Colonic mucosa (tissue), 4 donors: ENCODE measurements at regions not wholly inside any gene's neighbourhood (a gene's known extent, or its start where the extent isn't known, plus 50 kb on each side); places are given as distances from the start of the nearest gene placed in this dataset.
"Not testable (repeated sequence)": the region's sequence is repeated elsewhere in the genome, so short reads cannot be mapped to it uniquely, and the experiment has no call there.

Experiments
- DNase-seq: peaks from one replicate; pipeline ENCODE4 v3.0.0-alpha.2; 2020
- H3K27ac ChIP-seq: fragments of 200-600 bp; one replicate; pipeline ENCODE4 v1.8.0; 2021
- H3K27me3 ChIP-seq: fragments of 200-600 bp; one replicate; pipeline ENCODE4 v1.8.0; 2021
- H3K36me3 ChIP-seq: fragments of 200-600 bp; one replicate; pipeline ENCODE4 v1.8.0; 2021
- H3K4me1 ChIP-seq: fragments of 200-600 bp; one replicate; pipeline ENCODE4 v1.8.0; 2021; ENCODE audit warnings: mild to moderate bottlenecking
- H3K4me3 ChIP-seq: fragments of 200-600 bp; one replicate; pipeline ENCODE4 v1.8.0; 2021
- H3K9ac ChIP-seq, 2 donors: one replicate each; pipeline ENCODE4 v1.7.0; 2013; ENCODE audit warnings: control low read depth in 2 of 2, low read depth in 2 of 2, low read length in 2 of 2
- H3K9me3 ChIP-seq: fragments of 200-600 bp; one replicate; pipeline ENCODE4 v1.8.0; 2021
- intact Hi-C: fragments of 100-400 bp; cut with DNase I; formaldehyde crosslinking; loops from one replicate; pipeline ENCODE4 v1.14.1; 2022
- TF ChIP-seq, protein P1 (sequence below): fragments of 200-600 bp; IDR thresholded peaks from one replicate; pipeline ENCODE4 v1.8.0; 2022; ENCODE audit warnings: antibody characterized with exemption, mild to moderate bottlenecking
- donor health status: healthy.
- donor health status: DM: no; HTN: no; CAD: no.
- donor health status: DM: no; HTN: no; CAD: no.

DNA sequence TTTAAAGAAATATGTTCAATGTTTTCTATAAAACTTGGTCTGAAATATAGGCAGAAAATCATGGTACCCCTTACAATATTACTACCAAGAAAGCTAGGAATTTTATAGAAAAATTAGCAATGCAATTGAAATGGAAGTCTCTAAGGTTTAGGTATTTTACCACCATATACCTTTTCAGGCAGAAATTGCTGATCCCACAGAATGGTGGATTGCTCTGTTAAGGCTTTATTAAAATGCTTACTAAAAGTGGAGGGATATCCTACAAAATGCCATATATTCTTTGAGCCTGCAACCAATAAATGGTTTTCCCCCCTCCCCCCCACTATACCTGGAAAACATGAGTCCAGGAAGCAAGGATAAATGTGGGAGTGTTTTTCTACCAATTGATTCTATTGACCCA is 718.1 kb upstream of the NOVA1 start:
- Histone ChIP-seq H3K4me1 (no peaks in the 10 kb centered on the region), H3K27me3 (no peaks in the 10 kb centered on the region), H3K36me3 (no peaks in the 10 kb centered on the region), H3K9ac (no peak overlapping the region), H3K9me3 (no peaks in the 10 kb centered on the region), H3K4me3 (no peak overlapping the region), H3K27ac (no peak overlapping the region)
- DNase-seq = no peak
- TF ChIP-seq, protein P1, sequence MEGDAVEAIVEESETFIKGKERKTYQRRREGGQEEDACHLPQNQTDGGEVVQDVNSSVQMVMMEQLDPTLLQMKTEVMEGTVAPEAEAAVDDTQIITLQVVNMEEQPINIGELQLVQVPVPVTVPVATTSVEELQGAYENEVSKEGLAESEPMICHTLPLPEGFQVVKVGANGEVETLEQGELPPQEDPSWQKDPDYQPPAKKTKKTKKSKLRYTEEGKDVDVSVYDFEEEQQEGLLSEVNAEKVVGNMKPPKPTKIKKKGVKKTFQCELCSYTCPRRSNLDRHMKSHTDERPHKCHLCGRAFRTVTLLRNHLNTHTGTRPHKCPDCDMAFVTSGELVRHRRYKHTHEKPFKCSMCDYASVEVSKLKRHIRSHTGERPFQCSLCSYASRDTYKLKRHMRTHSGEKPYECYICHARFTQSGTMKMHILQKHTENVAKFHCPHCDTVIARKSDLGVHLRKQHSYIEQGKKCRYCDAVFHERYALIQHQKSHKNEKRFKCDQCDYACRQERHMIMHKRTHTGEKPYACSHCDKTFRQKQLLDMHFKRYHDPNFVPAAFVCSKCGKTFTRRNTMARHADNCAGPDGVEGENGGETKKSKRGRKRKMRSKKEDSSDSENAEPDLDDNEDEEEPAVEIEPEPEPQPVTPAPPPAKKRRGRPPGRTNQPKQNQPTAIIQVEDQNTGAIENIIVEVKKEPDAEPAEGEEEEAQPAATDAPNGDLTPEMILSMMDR = no peak
- intact Hi-C loops = no loop called here

DNA sequence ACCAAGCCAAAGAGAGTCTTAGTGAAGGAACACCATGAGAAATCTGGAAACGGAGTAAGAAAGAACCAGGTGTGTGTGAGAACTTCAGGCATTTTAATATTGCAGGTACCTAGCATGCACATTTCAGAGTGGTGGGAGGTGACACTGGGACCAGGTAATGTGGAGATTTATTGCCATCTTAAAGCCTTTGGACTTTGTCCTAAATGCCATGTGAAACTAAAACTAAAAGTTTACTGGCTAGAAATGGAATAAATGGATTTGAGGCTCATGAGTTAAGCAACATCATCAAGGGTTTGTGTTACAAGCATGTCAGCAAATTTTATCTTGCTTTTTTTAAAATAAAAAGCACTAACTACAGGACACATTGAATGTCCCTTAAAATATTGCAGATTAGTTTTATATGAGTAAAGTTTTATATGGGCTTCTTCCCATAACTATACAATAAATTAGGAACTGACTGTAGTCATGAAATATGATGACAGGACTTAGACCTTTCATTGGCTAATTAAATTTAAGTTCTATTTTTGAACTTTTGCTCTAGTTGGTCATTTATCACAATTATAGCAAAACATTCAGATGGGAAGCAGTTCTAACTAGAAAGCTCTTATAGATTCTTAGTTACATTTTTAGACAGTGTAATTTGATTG is 721.1 kb upstream of the NOVA1 start:
- H3K4me1 ChIP-seq = no peaks in the 10 kb centered on the region
- H3K9me3 ChIP-seq = no peaks in the 10 kb centered on the region
- no peak overlapping the region for H3K27ac ChIP-seq
- no peaks in the 10 kb centered on the region for H3K36me3 ChIP-seq
- no peak overlapping the region for H3K9ac ChIP-seq
- no peak for DNase-seq
- H3K4me3 ChIP-seq = no peak overlapping the region
- no peaks in the 10 kb centered on the region for H3K27me3 ChIP-seq
- intact Hi-C loops = no loop called here
- TF ChIP-seq, protein P1 = no peak

DNA sequence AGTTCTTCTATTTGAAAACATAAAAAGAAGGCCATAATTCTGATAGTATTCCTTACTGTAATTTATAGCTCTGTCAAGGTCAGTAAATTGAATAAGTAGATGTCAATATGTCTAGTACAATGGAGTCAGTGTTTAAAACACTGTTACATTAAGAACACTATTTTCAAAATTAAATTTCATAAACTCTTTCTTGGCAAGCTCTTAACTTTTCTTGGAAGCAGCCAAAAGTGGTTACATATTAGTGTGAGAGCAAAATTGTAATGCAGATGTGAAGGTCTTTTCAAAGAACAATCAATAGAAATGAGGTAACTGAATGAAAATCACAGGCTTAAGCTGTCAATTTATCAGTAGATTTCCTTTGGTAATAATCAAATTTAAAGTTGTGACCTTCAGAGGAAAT is 722.4 kb upstream of the NOVA1 start:
- intact Hi-C loops = no loop called here
- no peak overlapping the region for H3K27ac ChIP-seq
- no peaks in the 10 kb centered on the region for H3K4me1 ChIP-seq
- H3K27me3 ChIP-seq = no peaks in the 10 kb centered on the region
- H3K9ac ChIP-seq = no peak overlapping the region
- no peaks in the 10 kb centered on the region for H3K36me3 ChIP-seq
- DNase-seq = no peak
- H3K4me3 ChIP-seq = no peak overlapping the region
- no peaks in the 10 kb centered on the region for H3K9me3 ChIP-seq
- TF ChIP-seq, protein P1 = no peak

DNA sequence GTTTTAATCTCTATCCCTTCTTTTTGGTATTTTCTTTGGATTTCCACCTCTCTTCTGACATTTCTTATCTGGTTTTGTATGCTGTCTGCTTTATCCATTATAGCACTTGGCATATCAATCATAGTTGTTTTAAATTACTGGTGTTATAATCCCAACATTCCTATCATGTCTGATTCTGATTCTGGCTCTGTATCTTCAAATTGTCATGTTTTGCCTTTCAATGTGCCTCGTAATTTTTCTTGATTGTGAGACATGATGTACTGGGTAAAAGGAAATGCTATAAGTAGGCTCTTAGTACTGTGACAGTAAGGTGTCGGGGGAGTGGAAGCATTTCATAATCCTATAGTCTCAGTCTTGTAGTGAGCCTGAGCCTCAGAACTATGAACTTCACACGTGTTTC is 729.3 kb upstream of the NOVA1 start:
- no peak overlapping the region for H3K4me3 ChIP-seq
- H3K9me3 ChIP-seq = no peaks in the 10 kb centered on the region
- TF ChIP-seq, protein P1 = no peak
- DNase-seq = no peak
- no peak overlapping the region for H3K9ac ChIP-seq
- H3K36me3 ChIP-seq = no peaks in the 10 kb centered on the region
- H3K27me3 ChIP-seq = no peaks in the 10 kb centered on the region
- intact Hi-C loops = no loop called here
- H3K4me1 ChIP-seq = no peaks in the 10 kb centered on the region
- no peak overlapping the region for H3K27ac ChIP-seq

DNA sequence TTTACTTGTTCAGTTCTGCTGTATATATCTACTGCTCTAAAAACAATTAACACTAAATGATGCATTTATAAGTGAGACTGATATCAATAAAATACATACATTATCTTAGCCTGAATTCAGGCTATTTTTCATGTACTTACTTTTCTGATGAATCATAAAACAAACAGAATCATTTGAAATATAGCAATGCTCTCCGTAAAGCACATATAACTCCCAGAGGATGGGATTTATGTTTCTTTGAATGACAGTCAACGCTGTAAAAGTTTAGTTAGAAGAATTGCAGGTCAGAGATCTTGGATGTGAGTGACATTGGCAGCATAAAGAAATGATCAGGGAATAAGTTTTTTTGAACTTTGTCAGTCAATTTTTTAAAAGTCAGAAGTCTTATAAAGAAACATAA is 740.2 kb upstream of the NOVA1 start:
- Histone ChIP-seq H3K9me3 (no peaks in the 10 kb centered on the region), H3K4me3 (no peak overlapping the region), H3K9ac (no peak overlapping the region), H3K36me3 (no peaks in the 10 kb centered on the region), H3K27me3 (no peaks in the 10 kb centered on the region), H3K4me1 (no peaks in the 10 kb centered on the region), H3K27ac (no peak overlapping the region)
- intact Hi-C loops = no loop called here
- TF ChIP-seq, protein P1 = no peak
- no peak for DNase-seq

DNA sequence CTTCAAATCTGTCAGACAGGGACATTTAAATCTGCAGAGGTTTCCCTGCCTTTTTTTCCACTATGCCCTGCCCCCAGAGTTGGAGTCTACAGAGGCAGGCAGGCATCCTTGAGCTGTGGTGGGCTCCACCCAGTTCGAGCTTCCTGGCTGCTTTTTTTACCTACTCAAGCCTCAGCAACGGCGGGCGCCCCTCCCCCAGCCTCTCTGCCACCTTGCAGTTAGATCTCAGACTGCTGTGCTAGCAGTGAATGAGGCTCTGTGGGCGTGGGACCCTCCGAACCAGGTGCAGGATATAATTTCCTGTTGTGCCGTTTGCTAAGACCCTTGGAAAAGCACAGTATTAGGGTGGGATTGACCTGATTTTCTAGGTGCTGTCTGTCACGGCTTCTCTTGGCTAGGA is 765.2 kb upstream of the NOVA1 start:
- DNase-seq, H3K36me3 ChIP-seq, H3K4me3 ChIP-seq, H3K9ac ChIP-seq, H3K9me3 ChIP-seq, intact Hi-C loops, H3K27me3 ChIP-seq, H3K4me1 ChIP-seq, H3K27ac ChIP-seq: not testable (repeated sequence)
